ENCODE measurements at regions not wholly inside any gene's neighbourhood (a gene's known extent, or its start where the extent isn't known, plus 50 kb on each side); places are given as distances from the start of the nearest gene placed in this dataset.

GRCh38 chr2:611519-611918 is 65.7 kb downstream of the TMEM18 start:
- DNase-seq: no peak

GRCh38 chr2:610491-610890 is 66.7 kb downstream of the TMEM18 start:
- no peak for DNase-seq

GRCh38 chr2:609881-610280 is 67.3 kb downstream of the TMEM18 start:
- DNase-seq: no peak

- DNase-seq: no peak
Measured at GRCh38 chr2:609449-609848, 67.8 kb downstream of the TMEM18 start.

- no peak for DNase-seq
Measured at GRCh38 chr2:608711-609110, 68.5 kb downstream of the TMEM18 start.

GRCh38 chr2:608297-608696 is 68.9 kb downstream of the TMEM18 start:
- no peak for DNase-seq

GRCh38 chr2:607709-608108 is 69.5 kb downstream of the TMEM18 start:
- no peak for DNase-seq

GRCh38 chr2:607172-607571 is 70.0 kb downstream of the TMEM18 start:
- DNase-seq: no peak

- DNase-seq: no peak
Measured at GRCh38 chr2:605674-606608, 71.3 kb downstream of the TMEM18 start.

- DNase-seq: no peak
Measured at GRCh38 chr2:604854-605524, 72.2 kb downstream of the TMEM18 start.

GRCh38 chr2:604385-604784 is 72.8 kb downstream of the TMEM18 start:
- no peak for DNase-seq

GRCh38 chr2:603869-604268 is 73.3 kb downstream of the TMEM18 start:
- DNase-seq: no peak

- DNase-seq: no peak
Measured at GRCh38 chr2:603427-603826, 73.8 kb downstream of the TMEM18 start.

GRCh38 chr2:602571-603359 is 74.4 kb downstream of the TMEM18 start:
- no peak for DNase-seq

GRCh38 chr2:601806-602455 is 75.3 kb downstream of the TMEM18 start:
- no peak for DNase-seq

- no peak for DNase-seq
Measured at GRCh38 chr2:601387-601698, 75.9 kb downstream of the TMEM18 start.

- DNase-seq: no peak
Measured at GRCh38 chr2:600542-601386, 76.4 kb downstream of the TMEM18 start.

- DNase-seq: no peak
Measured at GRCh38 chr2:599601-600000, 77.6 kb downstream of the TMEM18 start.

GRCh38 chr2:598058-598802 is 79.0 kb downstream of the TMEM18 start:
- DNase-seq: no peak

GRCh38 chr2:595831-596592 is 81.2 kb downstream of the TMEM18 start:
- no peak for DNase-seq

Data from fibroblast of skin of scalp (primary cell).